HG03354 (cell line): ENCODE measurements at regions not wholly inside any gene's neighbourhood (a gene's known extent, or its start where the extent isn't known, plus 50 kb on each side); places are given as distances from the start of the nearest gene placed in this dataset.

Experiments used
- ATAC-seq: cut with Tn5 transposase; IDR thresholded peaks from one replicate; pipeline ENCODE4 v1.9.1; 2021; ENCODE audit warnings: mild to moderate bottlenecking; ENCODE audit not compliant: unreplicated experiment, poor library complexity, severe bottlenecking

DNA sequence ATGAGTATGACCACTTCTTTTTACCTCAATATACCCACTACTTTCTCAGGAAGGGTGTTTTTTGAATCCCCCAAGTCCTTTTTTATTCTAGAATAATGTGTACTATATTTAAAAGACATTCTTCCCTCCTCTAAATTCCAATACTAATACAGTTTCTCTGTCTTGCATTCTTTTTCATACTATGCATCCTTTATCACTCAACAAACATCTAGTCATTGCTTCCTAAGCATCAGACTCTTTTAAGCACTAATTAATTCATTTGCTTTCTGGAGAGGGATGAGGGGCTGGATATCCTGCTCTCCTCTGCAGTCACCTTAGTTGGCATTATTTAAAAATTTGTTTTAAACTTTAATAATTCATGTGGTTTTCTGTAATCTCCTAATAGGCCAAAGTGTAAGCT, 838.8 kb downstream of the KCNT2 start:
- no peak for ATAC-seq

DNA sequence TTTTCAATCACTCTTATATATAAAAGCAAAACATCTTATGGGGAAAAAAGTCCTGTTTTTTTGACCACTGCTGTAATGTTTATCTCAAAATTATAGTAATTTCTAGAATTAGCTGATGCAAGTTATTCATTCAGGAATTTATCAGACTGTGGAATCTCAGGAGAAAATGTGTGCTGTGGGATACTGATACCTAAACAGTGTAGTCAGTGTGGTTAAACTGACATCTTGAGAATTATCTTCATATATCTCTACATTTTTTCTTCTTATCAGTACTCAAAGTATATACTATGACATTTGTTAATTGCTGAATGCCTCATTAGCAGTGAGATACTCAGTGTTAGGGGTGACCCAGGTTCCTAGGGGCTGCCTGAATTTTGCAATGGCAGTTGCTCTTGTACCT, 839.3 kb downstream of the KCNT2 start:
- ATAC-seq: no peak

DNA sequence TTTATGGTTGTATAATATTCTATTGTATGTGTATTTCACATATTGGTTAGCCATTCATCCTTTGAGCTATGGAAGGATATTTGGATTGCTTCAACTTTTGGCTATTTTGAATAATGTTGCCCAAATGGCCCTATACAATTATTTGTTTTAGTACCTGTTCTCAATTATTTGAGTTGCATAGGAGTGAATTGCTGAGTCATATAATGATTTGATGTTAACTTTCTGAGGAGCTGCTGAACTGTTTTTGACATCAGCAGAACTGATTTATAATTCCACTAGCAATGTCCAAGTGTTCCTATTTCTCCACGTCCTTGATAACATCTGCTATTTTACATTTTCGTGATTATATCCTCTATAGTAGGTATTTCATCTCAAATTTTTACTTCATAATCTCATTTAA, 839.9 kb downstream of the KCNT2 start:
- no peak for ATAC-seq

DNA sequence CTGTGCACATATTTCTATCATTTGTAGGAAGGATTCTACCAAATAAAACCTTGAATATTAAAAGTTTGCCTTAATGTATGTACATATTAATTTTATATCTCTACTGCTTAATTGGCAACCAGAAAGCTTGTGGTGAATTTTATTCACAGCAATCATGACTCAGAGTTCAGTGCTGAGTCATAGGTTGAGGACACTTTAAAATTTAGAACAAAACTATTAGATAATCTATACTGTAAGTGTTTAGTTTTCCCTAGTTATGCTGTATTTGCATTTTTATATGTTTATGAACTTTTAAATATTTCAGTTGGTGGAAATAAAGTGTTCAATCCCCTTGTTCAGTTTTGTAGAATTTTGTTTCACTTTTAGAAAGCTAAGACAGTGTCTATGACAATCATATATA, 841.5 kb downstream of the KCNT2 start:
- no peak for ATAC-seq

DNA sequence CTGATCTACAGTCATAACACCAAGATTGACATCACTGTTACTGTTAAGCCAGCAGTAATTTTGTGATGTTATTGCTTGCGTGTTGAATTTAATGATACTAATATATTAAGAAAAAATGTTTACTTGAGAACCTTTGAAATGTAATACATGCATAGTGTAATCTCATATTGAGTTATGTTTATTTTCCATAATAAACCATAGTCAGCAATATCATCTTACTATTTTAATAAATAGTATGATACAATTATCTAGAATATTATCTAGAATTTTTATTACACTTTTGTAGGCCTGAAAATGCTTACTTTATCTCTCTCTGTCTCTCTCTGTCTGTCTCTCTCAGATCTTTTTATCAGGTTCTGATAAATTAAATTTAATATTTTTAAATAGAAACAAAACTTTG, 843.1 kb downstream of the KCNT2 start:
- ATAC-seq: no peak

DNA sequence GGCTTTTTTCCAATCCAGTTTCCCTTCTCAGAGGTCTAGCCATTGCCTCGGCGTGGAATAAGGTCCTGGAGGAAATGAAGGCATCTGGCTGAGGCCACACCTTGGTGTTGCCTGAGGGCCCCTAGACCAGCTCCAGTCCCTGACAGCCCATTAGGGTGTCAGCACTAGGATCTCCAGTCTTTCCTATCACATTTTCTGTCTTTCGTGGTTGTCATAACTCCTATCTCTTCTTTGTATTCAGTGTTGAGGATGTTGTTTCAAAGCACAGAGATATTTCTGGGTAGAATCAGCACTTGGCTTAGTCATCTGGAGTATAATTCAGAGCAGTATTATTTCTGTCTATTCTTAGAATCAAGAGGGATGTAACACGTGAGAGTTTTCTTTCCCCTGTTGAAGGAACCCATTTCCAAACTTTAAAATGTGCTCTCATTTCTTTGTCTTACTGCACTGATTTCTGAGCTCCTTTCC, 844.3 kb downstream of the KCNT2 start:
- no peak for ATAC-seq

DNA sequence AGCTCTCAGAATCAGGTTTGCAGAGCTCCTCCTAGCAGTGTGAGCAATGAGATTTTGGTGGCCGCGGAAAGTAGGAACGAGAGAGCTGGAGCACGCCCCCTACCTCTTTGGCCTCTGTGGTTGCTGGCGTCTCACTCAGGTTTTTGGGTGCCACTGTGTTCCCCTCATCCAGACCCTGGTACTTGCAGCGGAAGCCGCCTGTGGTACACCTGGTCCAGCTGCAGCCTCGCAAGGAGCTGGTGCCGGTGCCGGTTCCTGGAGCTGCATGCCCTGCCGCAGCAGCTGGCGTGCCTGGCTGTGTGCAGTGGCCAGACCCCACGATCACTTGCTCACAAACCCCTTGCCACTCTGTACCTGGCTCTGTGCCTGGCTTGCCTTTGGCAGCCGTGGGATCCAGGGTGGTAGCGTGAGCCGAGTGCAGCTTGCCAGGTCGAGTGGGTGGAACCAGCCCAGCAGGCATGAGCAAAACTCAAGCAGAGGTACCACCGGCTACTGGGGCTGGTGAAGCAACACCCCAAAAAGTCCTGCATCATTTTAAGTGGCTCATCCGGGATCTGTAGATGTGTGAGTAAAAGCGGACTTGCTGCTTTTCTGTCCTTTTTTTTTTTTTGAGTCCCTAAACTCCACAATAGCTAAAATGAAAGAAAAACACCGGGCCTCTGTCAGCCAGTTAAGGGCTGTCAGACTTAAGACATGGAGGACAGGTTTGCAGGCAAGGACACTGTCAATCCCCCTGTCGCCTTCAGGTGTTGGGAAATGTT, 844.9 kb downstream of the KCNT2 start:
- ATAC-seq: no peak

DNA sequence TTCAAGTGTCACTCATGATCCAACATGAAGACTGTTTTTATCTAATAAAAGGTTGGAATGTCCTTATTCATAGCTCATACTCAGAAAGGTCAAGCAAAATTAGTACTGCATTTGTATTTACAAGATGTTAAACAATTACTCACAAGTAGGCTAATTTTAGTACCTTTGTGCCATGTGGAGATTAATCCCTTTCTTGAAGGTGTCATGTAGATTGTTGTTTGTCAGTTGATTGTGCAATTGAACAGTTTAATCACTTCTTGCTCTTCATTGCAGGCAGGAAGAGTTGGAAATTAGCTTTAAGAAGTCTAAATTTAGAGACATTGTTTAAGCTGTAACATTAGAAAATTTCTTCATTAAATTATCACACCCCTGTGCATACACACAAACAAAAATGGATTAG, 847.1 kb downstream of the KCNT2 start:
- no peak for ATAC-seq

DNA sequence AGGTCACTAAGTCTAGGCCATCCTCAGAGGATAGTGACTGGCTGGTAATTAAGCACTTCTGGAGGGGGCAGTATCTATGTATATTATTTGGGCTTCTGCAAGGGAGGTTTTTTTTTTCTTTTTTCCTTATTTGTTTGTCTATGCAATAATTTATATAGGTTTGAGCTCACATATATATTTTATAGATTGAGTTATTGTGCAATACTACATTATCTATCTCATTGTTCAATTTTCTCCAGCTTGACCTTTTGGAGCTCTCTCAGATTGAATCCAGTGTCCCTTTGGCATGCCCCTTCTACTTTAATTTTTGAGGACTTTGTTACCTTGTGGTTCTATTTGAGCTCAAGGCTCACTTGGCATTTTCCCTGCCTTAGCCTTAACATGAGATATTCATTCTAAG, 852.1 kb downstream of the KCNT2 start:
- ATAC-seq: no peak

DNA sequence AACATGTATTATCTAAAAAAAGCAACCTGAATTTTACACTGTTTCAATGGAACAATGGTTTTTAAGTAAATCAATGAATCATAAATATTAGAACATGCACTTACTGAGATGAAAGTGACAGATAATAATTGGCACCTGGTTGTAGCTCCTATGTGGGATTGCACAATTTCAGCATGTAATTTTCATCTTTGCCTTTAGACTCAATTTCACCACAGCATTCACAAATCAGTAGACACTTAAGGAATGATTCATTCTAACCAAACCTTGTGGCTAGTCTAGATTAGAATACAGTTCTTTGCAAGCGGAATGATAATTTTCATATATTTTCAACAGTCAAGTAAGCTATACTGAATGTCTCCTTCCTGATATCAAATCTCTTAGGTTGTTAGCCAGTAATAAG, 853.4 kb downstream of the KCNT2 start:
- no peak for ATAC-seq

DNA sequence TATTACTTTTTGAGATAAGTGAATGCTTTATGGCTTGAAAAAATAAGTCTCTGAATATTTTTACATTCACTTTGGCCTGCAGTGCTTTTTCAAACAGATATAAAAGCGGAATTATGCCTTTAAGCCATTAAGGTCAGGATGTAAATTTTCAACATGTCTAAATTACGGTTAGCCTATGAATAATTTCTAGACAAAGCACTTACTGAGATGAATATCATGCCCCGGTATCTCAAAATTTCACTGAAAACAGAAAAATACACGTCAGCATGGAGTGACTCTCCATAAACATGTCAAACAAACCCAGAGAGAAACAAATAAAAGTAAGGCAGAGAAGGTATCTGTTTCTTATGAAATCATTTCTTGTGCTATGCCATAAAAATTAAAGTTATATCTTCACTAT, 853.9 kb downstream of the KCNT2 start:
- ATAC-seq: no peak

DNA sequence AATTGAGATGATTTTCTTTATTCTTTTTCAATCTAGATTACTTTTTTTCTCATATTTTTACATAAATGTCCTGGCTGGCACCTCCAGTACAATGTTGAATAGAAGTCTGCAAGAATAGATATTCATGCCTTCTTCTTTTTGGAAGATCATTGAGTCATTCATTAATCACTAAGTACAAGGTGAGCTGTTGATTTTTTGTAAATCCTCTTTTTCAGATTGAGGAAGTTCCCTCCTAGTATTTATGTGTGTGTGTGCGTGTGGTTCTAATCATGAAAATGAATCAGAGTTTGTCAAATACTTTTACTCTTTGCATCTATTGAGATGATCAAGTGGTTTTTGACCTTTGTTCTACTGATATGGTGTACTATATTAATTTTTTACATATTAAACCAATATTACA, 859.3 kb downstream of the KCNT2 start:
- ATAC-seq: no peak

DNA sequence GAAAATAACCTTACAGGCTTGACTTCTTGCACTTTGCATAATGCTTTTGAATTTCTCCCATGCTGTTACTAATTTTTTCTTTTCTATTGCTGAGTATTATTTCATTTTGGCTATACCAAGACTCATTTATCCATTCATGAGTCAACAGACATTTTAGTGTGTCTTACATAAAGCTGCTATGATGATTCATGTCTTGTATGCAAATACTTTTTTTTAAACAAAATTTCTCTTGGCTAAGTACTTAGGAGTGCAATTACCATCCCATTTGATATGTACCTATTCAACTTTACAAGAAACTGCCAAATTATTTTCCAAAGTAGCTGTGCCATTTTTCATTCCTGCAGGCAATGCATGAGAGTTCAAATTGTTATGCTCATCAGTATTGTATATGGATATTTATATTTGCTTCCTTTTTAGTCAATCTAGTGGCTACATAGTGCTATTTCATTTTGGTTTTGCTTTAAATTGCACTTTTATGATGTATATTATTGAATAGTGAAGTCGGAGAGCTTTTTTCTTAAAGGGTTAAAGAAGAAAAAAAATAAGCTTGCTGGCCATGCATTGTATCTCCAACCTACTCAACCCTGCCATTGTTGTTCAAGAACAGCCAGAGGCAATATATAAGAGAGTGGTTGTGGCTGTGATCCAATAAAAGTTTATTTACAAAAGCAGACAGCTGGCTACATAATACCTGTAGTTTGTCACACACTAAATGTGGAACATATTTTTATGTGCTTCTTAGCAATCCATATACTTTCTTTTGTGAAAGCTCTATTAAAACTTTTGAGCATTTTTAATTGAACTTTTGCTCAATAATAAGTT, 862.8 kb downstream of the KCNT2 start:
- no peak for ATAC-seq

DNA sequence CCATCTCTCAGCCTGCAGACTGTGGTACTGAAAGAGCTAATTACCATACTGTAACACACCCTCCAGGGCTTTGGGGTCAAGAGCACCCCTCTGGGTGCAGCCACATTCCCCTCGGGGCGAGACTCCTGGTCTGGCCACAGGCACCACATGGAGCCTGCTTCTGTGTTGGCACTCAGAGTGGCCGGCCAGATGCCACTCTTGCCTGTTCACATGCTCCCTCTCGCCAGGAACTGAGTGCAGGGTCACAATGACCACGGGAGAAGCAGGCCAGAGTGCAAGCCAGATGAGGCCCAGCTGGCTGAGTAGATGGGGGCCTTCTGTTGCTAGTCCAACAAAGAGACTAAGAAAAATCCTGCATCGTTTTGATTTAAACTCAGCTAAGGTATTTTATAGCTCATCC, 864.0 kb downstream of the KCNT2 start:
- ATAC-seq: no peak

DNA sequence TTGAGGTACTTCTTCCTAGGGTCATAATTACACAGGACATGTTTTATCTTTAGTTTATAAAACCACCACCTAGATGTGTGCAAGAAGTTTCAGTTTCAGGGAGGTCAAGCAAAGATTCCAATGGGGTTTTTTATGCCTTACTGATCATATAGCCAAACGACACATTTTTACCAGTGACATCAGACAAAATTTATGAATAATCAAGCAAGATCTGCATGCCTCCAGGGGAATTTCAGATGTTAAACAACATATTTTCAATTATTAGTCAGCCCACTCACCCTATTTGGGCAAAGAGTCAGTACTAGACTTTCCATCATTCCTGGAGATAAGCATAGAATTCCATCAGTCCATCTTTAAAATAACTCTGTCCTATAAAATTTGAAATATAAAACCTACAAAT, 867.4 kb downstream of the KCNT2 start:
- no peak for ATAC-seq

DNA sequence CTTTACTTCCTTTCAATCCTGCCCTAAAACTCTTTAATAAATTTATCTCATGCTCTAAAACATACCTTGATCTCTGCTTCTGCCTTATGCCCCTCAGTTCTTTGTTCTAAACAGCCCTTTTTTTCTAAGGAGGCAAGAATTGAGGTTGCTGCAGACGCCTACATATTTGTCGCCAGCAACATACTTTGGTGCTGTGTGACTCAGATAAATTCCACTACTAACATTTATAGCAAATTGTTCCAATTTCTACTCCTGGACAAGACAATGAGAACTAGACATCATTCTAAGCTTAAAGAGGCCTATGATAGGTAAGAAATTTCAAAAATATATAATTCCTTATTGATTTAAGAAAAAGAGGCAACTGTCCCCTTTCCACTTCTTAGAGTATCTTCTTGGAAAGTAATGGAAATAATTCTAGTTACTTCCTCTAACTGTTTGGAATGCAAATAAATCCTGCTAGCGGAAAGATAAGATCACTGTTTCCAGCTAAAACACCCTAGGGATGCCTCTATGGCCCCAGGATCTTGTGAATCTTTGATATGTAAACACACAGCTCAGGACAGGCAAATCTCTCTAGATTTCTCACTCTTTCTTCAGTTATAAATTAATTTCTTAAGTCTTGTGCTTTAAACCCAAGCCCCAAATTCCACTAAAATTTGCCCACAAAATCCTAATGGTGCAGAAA, 869.1 kb downstream of the KCNT2 start:
- ATAC-seq: no peak

DNA sequence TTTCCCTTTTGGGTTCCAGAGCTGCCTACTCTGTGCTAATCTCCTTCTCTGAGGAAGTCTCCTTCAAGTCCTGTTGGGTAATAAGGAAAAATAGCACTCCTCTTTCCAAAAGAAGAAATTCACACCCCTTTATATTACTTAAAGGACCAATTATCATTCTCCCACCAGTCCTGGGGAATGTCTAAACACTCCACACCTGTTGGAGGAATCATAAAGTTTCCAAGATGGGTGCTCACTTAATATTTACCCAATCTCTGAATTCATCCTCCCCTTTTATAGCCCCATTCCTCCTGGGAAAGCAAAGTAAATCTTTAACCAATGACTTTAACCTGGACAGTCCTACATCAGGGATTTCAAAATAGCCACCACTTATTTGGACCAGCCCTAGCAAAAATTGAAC, 873.1 kb downstream of the KCNT2 start:
- no peak for ATAC-seq

DNA sequence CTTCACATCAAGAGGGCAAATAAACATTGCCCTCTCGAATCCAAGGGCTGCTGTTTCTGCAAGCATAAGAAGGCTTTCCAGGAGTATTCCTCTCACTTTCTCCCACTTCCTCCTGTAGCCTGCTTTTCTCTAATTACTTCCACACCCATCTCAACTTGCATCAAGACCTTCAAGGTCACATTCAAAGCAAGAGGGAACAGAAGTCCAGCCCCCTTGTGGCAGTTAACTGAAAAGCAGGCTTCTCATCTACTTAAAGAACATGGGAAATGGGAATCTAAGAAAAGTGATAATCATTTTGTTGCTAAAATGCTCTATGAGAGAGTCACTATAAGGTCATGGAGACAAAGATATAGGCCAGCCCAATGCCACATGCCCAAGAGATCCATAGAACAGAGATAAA, 874.4 kb downstream of the KCNT2 start:
- ATAC-seq: peak; percentile 66

DNA sequence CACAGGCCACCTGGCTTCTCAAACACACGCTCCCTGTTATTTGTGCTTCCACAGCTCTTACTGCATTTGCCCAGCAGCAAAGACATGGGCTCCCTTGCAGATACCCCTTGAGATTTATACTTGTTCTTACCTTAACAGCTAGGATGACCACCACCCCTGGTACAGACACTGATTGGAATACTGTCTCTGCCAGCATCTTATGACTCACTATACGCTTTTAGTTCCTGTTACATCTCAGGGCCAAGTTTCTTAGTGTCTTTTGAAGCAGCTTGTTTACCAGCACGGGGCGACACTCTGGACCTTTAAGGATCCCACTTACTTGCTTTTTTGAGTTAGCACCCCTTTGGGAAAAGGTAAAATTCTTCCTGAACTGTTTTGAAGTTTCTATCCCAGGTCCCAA, 874.8 kb downstream of the KCNT2 start:
- no peak for ATAC-seq

DNA sequence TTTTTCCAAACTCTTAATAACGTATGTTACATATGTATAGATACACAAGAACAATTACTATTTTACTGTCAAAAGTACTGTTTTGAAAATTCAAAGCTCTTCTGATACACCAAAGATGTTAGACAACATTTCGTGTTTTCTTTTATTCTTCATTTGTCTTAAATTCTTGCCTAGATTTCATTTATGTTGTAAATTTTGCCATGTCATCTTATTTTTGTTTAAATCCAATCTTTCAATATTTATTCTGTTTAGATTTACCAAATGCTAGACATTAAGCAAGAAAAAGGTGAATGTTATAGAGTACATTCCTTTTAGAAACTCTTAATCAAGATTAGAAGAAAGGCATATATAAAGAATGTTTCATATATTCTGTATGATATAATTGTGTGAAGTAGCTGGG, 876.9 kb downstream of the KCNT2 start:
- ATAC-seq: no peak

DNA sequence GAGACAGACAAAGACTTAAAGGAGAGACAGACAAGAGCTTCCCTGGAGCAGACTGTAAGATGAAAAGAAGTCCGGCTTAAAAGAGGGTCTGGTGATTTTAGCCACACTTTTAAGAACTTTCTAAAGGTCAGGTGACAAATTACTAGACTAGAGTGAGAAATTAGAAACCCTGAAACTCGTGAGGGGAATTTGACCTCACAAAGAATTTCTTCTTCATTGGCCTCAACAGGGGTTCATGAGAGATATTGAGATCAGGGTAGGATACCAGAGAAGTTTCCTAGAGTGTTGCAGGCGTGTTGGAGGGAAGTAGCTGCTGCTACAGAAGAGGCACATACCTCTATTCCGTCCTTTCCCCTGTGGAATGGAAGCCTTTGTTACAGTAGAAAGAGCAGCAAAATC, 884.4 kb downstream of the KCNT2 start:
- ATAC-seq: no peak
